Neural cell (in vitro differentiated cells): ENCODE measurements at regions not wholly inside any gene's neighbourhood (a gene's known extent, or its start where the extent isn't known, plus 50 kb on each side); places are given as distances from the start of the nearest gene placed in this dataset.

Experiments used
- CTCF ChIP-seq: fragments of 450-650 bp; IDR thresholded peaks from 2 replicates; pipeline ENCODE4 v1.5.1; 2014; ENCODE audit warnings: antibody characterized with exemption, mild to moderate bottlenecking, moderate library complexity; ENCODE audit not compliant: poor library complexity, severe bottlenecking
- EZH2 ChIP-seq: fragments of 200-600, 300-800 bp; shearing (Covaris generic), sonication (generic); IDR thresholded peaks from 2 replicates; pipeline ENCODE4 v1.6.1; 2014; ENCODE audit warnings: antibody characterized with exemption, low read length, borderline replicate concordance, mild to moderate bottlenecking; ENCODE audit not compliant: insufficient read depth, poor library complexity, severe bottlenecking
- MXI1 ChIP-seq: fragments of 450-650 bp; conservative IDR thresholded peaks from 2 replicates; pipeline ENCODE4 v1.6.1; 2014; ENCODE audit warnings: antibody characterized with exemption, mild to moderate bottlenecking; ENCODE audit not compliant: poor library complexity, severe bottlenecking
- POLR2AphosphoS5 ChIP-seq: IDR thresholded peaks from 2 replicates; pipeline ENCODE4 v1.6.1; 2012
- RAD21 ChIP-seq: fragments of 450-650 bp; conservative IDR thresholded peaks from 2 replicates; pipeline ENCODE4 v1.6.1; 2014; ENCODE audit warnings: antibody characterized with exemption, mild to moderate bottlenecking, moderate library complexity
- REST ChIP-seq: IDR thresholded peaks from 2 replicates; pipeline ENCODE4 v1.6.1; 2012; ENCODE audit warnings: borderline replicate concordance
- SMC3 ChIP-seq: fragments of 450-650 bp; conservative IDR thresholded peaks from 2 replicates; pipeline ENCODE4 v1.6.1; 2014; ENCODE audit warnings: antibody characterized with exemption, mild to moderate bottlenecking, moderate library complexity; ENCODE audit not compliant: poor library complexity
- TAF1 ChIP-seq: IDR thresholded peaks from 2 replicates; pipeline ENCODE4 v1.6.1; 2012; ENCODE audit warnings: low read depth

- TF ChIP-seq TAF1 (no peak), CTCF (no peak), POLR2AphosphoS5 (no peak), EZH2 (no peak), MXI1 (no peak), SMC3 (no peak), RAD21 (no peak), REST (no peak)
Observed at GRCh38 chr20:48374991-48375595, 452.7 kb downstream of the PREX1 start.
